HG02970 (cell line): ENCODE measurements at regions not wholly inside any gene's neighbourhood (a gene's known extent, or its start where the extent isn't known, plus 50 kb on each side); places are given as distances from the start of the nearest gene placed in this dataset.
"Not testable (repeated sequence)": the region's sequence is repeated elsewhere in the genome, so short reads cannot be mapped to it uniquely, and the experiment has no call there.

Experiments used
- ATAC-seq: cut with Tn5 transposase; IDR thresholded peaks from one replicate; pipeline ENCODE4 v1.9.1; 2021; ENCODE audit warnings: mild to moderate bottlenecking, moderate library complexity, moderate number of reproducible peaks; ENCODE audit not compliant: unreplicated experiment, low FRiP score

DNA sequence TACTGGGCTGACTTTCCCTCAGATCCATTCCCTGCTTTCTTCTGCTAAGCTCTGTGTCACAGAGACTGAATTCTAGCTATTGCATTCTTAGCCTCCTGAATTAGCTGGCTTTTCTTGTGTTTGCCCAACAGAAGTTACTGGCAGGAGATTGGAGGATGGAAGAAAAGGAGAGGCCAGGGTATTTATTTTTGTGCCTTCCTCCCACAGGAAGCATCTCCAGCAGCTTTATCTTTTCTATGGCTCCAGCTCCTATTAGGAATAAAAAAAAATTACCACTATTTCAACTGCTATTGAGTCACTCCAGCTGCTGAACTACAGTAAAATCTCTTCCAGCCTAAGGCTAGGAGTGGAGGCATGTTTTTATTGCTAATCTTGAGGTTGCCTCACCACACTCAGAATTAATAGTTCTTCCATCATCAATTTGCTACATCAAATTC is 492.4 kb downstream of the RFPL4B start:
- no peak for ATAC-seq

DNA sequence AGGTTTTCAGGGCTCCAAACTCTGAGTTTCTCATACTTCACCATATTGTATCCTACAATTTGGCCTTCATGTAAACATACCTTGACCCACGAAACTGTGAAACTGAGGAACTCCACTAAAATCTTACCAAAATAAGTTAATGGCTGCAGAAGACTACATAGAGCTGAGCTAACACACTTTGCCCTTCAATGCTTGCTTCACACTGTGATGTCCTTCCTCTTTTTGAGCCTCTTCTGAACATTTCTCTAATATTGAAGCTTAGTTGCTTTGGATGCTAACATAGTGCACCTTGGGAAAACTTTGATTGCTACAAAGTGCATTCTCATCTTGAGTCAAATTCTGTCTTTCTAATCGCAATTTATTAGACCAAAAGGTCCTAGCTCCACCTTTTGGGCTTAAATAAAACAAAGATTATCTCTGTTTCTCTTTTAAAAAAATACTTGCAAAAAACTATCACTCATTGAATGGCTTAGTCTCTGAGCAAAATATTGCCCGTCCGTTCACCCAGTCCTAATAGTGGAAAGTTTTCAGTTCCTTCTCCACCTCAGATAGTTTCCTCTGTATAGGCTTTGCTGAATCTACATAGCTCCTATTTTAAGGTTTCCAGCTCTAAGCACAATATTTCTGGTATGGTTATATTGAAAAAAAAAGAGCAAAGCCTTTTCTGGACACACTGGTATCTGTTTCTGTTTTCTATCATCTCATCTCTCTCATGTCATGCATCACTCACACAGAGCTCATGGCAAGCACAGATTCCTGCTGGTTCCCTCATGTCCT is 494.6 kb downstream of the RFPL4B start:
- no peak for ATAC-seq

DNA sequence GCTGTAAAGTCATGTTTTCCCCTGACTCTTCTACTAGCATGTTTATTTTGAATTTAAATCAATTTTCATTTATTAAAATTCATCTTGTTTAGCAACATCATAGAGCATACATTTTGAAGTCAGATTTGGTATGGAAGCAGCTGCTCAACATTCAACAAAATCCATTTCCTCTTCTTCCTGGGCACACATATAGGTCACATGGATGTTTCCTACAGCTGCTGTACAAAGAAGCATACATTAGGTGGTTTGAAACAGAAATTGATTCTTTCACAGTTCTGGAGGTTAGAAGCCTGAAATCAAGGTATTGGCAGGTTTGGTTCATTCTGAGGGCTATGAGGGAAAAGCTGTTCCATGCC is 495.2 kb downstream of the RFPL4B start:
- no peak for ATAC-seq

DNA sequence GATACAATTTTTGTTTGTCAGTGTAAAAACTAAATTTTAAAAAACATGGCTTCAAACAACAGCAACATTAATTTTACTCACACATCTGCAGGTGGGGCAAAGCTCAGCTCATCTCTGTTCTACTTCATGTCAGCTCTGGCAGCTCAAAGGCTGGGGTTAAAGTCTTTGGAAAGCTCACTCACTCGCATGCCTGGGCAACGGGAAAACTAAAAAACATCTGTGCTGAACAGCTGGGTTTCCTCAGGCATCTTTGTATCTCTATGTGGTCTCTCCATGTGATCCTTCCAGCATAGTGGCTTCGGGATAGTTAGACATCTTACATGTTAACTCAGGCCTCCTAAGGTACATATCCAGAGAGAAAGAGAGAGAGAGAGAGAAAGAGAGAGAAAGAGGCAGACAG is 499.6 kb downstream of the RFPL4B start:
- ATAC-seq: no peak

DNA sequence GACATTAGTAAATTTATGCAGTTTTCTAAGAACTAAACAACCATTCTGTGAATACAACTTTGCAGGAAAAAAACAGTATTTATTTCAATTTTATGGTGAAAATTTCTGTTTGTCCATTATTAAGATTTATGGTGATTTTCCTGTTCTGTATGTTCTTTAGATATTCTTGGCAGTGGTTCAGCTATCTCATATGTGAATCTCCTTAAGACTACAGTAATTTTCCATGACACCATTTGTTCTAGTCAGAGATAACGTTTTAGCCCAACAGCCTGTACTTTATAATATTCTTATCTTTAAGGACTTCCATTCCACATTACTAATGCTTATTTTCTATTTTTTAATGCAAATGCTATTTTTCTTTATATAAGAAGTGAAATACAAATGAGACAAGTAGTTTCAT is 504.0 kb downstream of the RFPL4B start:
- ATAC-seq: no peak

DNA sequence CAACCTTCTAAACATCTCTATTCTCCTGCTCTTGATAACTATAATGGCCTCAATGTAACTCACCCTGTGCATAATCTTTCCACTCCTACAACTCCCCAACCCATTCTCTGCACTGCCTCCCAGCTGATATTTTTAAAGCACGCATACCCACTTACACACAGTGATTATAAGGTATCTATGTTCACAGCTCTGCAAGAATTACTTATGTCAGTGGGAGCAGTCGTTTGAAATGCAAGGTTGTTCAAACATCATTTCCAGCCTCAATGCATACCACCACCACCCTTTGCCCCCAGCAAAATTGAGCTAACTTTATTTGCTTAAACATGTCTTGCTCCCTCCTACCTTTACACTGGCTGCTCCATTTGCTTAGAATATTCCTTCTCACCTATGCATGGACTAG is 506.0 kb downstream of the RFPL4B start:
- ATAC-seq: no peak

DNA sequence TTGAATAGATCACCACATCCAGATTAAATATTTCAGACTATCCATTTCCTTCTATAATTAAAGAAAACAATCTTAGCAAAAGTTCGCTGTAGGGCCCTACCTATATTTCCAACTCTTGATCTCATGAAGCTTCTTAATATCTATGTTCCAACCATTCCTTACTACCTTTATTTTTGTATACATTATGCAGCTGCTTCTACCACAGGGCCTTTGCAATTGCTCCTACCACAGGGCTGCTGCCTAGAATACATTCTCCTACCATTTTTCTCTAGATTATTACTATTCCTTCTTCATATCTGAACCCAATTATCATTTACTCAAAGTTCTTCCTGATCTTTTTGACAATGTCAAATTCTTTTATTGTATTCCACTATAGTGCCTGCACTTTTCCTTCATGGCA is 516.6 kb downstream of the RFPL4B start:
- no peak for ATAC-seq

DNA sequence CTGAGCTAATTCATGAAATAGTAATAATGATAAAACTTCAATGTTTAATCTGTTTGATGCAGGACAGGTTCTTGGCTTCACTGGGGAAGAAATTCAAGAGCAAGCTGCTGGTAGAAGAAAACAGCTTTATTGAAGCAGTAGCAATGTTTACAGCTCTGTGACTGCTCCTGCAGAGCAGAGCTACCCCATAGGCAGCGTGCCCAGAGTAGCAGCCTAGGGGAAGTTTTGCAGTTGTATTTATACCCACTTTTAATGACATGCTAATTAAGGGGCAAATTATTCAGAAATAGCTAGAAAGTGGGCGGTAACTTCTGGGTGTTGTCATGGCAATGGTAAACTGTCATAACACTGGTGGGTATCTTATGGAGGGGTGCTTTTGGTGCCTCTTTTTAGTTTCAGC is 518.0 kb downstream of the RFPL4B start:
- ATAC-seq: no peak

DNA sequence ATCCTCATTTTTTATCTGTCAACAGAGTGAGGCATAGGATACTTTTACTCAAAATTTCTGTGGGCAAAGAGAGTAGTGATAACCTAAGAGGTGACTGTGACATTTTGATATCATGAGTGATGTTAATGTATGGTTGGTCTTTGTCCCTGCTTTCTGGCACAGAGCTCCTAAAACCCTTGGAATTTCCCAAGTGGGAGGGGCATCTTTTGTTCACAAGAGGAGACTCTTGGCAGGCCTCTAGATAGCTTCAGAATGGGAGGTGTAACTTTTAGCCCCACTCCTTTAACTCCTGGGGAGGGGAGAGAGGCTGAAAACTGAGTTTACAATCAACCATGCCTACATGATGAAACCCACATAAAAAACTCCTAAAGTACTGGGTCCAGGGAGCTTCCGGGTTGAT is 527.8 kb downstream of the RFPL4B start:
- ATAC-seq: no peak

DNA sequence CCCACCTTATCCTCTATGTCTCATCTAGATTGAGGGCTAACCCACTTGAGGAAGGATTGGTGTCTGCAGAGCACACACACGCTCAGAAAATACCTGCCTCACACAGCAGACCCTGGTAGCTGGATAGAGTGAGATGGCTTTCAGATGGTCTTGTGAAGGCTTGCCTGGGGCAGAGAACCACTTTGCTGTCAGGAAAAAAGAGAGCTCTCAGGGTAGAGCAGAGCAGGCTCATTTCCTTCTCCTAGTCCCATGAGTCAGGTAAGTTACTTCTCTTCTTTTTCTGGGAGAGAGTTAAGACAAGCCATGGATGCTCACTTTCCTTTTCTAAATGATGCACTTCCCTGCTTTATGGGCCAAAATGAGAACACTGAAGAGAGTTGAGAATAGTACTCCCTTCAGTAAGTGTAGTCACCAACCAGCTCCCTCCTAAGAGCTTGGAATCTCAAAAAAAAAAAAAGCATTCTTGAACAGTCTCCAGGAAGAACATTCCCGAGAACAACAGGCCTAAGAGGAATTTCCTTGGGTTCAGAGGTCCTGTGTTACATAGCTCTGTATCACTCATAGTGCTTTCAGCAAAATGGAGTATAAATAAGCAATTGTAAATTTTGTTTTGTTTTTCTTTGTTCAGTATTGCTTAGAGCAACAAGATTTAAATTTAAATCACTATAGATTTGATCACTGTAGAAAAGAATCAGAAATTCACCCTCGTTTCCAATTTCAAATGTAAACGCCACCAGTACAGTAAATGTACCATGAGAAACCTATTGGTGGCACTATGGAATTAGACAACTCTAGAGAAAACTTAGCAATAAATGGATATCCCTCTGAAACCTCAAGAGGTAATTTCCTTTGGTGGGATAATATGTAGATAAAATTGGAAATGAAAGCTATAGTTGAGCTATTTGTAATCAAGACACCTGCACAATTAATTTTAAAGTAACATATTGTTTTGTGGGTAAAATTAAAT is 530.3 kb downstream of the RFPL4B start:
- ATAC-seq: no peak

DNA sequence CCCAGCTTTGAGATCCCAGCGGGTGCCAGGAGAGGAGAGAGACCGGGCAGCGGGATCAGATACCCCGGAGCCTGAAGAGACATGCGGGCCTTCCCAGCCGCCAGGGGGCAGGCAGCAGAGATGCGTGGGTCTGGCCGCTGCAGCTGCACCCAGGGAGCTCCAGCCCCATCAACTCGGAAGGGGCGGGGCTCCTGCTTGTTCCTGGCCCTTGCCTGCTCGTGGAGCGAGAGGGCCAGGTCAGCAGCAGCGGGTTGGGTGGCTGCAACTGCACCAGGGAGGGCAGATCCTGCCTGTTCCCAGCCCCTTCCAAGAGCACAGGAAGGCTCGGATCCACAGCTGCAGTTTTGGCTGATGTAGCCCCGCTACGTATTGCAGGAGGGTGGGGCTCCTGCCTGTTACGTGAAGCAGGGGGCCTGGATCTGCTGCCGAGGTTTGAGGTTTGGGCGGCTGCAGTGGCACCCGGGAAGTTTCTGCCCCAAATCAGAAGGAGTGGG is 532.8 kb downstream of the RFPL4B start:
- ATAC-seq: no peak

DNA sequence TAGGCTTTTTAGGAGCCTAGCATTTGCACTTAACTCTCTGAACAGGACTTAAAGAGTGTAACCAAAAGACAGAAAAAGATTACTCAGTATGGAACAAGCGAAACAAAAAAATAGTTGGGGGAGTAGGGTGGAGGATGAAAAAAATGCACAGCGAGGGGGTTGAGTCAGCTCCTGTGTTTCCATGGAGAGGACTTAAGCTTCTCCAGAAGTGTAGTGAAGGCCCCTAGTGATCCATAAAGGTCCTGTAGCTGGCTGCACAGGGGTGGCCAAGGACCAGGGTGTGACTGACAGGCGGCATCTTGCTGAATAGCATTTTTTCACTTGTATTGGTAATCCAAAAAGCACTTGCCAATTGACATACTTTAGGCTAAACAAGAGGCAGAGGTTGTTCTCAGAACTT is 533.9 kb downstream of the RFPL4B start:
- no peak for ATAC-seq

DNA sequence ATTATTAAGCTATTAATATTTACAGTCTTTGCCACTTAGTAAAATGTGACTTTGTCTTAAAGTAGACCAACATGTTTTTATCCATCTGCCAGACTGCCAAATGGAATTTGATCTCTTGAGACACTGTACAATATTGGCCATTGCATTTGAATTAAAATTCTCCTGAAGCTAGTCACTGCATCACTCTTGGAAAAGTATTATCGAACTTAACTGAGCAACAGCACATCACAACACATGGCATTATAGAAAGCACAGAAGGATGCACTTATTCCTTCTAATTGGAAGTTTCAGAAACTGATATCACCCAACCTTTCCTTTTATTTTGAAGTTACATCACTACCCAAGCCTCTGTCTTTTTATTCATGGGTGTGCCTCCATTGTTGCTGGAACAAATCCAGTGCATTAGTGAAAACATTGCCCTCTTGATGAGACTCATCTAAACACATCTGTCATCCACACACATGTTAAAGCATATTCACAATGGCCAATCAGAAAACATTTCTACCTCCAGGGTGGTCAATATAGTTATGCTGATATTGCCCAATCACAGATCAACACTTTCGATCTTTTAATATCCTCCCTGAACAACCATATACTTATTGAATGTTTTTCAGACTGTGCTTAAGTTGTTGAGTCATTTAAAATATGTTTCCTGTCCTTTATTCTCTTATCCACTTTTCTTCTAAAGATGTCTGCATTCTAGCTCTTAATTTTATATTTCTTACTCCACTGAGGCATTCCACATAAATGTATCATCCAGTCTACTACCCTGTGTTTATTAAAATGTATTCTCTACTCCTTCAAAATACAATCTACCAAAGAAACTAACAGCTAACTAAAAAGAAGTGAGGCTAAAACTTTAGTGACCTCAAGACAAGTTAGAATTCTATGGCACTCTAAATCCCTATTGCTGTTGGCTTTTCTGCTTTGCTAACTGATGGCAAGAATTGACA is 535.0 kb downstream of the RFPL4B start:
- ATAC-seq: no peak

DNA sequence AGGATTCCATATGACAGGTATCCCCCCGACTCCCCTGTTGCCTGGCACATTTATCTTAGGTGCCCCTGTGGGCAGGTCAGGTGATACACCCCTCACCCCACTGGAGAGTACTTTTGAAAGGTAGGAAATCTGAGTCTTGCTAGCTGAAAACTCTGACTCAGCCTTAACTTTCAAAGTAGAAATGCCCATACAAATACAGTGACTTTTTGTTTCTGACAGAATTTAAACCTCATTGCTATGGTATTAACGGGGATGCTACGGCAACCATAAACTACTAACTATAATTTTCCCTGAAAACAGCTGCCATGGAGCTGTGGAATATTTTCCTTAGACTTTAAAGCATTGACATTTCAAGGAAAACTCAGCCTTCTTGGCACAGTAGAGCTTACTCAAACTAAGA is 536.0 kb downstream of the RFPL4B start:
- ATAC-seq: no peak

DNA sequence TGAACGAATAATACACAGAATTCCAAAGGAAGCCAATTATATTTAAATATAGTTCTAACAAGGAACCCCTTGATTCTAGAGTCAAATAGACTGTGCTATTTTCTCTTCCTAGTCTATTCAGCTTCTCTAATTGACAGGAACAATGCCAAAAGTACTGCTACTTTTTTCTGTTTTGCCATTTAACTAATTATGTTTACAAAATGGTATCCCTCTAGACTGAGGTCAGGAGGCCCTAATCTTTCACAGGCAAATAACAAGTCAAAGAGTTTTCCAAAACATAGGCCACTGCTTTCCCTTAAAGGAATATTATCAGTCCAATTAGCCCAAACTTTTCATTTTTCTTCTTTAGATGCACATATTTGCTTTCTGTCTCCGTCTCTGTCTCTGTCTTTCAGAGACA is 539.3 kb downstream of the RFPL4B start:
- no peak for ATAC-seq

DNA sequence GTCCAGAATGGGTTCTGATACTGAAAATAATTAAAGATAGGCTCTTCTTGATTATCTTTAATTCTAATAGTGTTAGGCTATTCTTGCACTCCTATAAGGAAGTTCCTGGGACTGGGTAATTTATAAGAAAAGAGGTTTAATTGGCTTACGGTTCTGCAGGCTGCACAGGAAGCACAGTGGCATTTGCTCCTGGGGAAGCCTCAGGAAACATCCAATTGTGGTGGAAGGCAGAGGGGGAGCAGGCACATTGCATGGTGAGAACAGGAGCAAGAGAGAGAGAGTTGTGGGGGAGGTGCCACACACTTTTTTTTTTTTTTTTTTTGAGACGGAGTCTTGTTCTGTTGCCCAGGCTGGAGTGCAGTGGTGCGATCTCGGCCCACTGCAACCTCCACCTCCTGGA is 540.3 kb downstream of the RFPL4B start:
- ATAC-seq: not testable (repeated sequence)

DNA sequence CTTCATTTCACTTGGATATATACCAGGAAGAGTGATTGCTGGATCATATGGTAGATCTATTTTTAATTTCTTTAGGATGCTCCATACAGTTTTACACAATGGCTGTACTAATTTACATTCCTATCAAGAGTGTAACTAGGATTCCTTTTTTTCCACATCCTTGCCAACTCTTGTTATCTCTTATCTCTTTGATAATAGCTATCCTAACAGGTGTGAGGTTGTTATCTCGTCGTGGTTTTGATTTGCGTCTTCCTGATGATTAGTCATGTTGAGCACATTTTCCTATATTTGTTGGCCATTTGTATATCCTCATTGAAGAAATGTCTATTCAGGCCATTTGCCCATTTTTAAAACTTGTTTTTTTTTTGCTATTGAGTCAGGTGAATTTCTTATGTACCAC is 552.4 kb downstream of the RFPL4B start:
- ATAC-seq: no peak

DNA sequence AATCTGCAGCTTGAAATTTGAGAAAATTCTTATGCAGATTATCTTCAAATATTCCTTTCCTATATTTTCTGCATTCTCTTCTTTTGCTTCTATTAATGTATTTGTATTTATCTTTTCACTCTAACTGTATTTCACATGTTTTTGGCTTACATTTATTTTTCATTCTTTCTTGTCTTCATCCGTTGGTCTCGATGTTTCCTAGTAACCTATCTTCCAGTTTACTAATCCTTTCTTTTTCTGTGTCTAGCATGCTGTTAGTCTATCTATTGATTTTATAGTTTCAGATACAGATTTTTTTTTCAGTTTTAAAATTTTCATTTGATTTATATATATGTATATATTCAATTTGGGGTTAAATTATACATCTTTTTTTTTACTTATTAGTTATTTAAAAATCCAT is 556.2 kb downstream of the RFPL4B start:
- ATAC-seq: no peak

DNA sequence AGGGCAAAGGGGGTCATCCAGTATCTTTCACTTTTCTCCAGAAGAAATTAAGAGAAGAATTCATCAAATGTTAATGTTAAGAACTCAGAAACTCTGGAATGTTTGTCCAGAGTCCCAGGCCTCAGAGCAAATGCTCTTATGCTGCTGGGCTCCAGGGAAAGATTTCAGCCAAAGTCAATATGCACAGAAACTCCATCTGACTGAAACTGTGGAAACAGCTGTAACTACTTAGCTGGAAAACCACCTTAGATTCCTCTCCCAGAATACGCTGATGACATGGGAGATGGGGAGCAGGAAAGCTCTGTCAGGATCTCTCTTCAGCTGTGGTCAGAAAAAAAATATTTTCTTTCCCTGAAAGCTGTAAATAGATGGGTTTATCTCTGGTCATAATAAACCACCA is 559.6 kb downstream of the RFPL4B start:
- ATAC-seq: no peak

DNA sequence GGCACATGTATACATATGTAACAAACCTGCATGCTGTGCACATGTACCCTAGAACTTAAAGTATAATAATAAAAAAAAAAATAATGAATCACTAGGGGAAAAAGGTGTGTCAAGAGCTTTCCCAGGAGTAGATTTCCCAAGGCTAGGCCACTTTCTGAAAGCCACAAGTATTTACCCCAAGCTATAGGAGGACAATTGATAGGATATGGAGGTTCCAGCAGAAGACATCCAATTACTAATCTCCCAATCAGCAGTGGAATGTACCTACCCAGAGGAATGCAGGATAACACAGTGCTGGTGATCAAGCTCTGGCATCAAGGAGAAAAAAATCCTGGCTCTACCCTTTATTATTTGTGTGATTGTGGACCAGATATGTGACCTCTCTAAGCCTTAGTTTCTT is 562.7 kb downstream of the RFPL4B start:
- ATAC-seq: no peak
